PFSK-1 (cell line): ENCODE measurements at regions not wholly inside any gene's neighbourhood (a gene's known extent, or its start where the extent isn't known, plus 50 kb on each side); places are given as distances from the start of the nearest gene placed in this dataset.

Experiments used
- FOXP2 ChIP-seq: optimal IDR thresholded peaks from 2 replicates; pipeline ENCODE3; 2011; ENCODE audit warnings: borderline replicate concordance, control low read depth, inconsistent platforms; ENCODE audit not compliant: insufficient read depth; ENCODE audit errors: extremely low read length, extremely low read depth
- POLR2AphosphoS5 ChIP-seq: IDR thresholded peaks from 2 replicates; pipeline ENCODE4 v1.6.1; 2012; ENCODE audit warnings: low read depth, mild to moderate bottlenecking, control low read depth, low read length, moderate library complexity
- SIN3A ChIP-seq: IDR thresholded peaks from 2 replicates; pipeline ENCODE4 v1.6.1; 2012; ENCODE audit warnings: mild to moderate bottlenecking, low read length, moderate library complexity, borderline replicate concordance; ENCODE audit not compliant: insufficient read depth
- TAF1 ChIP-seq: IDR thresholded peaks from 2 replicates; pipeline ENCODE4 v1.6.1; 2012; ENCODE audit warnings: low read length, control low read depth, borderline replicate concordance; ENCODE audit not compliant: insufficient read depth
- TF ChIP-seq, protein P1 (sequence below), 2 experiments: IDR thresholded peaks; 2 replicates each; pipeline versions ENCODE4 v1.6.1 to v1.8.0; 2011 to 2012; ENCODE audit warnings: low read depth in 2 of 2, low read length in 2 of 2, control low read depth in 1 of 2, inconsistent platforms in 1 of 2, mild to moderate bottlenecking in 1 of 2, moderate library complexity in 1 of 2; ENCODE audit not compliant: insufficient read depth in 1 of 2

DNA sequence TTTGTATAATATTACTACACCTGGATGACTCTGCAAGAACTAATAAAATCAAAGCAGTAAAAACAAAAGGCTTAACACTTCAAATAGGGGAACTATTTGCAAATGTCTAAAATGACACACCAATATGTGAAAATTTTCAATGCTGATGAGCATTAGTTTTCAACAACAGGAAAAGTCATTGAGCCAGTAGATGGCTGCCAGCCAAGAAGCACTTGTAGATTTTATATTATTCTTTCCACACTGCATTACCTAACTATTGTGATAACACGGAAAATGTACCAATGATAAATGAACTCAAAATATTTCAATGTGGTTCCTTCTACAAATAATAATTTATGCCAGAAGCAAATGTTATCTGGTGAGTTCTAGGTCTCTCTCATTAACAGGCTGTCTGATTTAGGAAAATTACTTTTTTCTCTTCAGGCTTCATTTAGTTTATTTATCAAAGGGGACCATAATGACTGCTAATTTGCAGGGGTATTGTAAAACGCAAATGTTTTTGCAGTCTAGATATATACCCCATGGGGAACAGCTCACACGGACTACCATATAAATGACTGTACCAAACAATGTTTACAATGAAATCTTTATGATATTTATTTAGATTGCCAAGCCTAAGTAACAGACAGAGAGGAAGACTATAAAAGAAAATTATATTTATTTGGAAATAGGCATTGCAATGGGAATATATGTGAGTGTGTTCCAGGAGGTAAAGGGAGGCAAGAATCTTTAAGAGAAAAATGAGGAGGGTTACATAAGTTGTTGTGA is 407.8 kb downstream of the LIG4 start:
- TF ChIP-seq FOXP2 (no peak), SIN3A (no peak), TAF1 (no peak), POLR2AphosphoS5 (no peak)
- TF ChIP-seq, protein P1, sequence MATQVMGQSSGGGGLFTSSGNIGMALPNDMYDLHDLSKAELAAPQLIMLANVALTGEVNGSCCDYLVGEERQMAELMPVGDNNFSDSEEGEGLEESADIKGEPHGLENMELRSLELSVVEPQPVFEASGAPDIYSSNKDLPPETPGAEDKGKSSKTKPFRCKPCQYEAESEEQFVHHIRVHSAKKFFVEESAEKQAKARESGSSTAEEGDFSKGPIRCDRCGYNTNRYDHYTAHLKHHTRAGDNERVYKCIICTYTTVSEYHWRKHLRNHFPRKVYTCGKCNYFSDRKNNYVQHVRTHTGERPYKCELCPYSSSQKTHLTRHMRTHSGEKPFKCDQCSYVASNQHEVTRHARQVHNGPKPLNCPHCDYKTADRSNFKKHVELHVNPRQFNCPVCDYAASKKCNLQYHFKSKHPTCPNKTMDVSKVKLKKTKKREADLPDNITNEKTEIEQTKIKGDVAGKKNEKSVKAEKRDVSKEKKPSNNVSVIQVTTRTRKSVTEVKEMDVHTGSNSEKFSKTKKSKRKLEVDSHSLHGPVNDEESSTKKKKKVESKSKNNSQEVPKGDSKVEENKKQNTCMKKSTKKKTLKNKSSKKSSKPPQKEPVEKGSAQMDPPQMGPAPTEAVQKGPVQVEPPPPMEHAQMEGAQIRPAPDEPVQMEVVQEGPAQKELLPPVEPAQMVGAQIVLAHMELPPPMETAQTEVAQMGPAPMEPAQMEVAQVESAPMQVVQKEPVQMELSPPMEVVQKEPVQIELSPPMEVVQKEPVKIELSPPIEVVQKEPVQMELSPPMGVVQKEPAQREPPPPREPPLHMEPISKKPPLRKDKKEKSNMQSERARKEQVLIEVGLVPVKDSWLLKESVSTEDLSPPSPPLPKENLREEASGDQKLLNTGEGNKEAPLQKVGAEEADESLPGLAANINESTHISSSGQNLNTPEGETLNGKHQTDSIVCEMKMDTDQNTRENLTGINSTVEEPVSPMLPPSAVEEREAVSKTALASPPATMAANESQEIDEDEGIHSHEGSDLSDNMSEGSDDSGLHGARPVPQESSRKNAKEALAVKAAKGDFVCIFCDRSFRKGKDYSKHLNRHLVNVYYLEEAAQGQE (IDR thresholded peaks at IDR 0.05; ENCODE audit: insufficient read depth in 1 of 2, low read depth in 2 of 2, low read length in 2 of 2) = no peak

DNA sequence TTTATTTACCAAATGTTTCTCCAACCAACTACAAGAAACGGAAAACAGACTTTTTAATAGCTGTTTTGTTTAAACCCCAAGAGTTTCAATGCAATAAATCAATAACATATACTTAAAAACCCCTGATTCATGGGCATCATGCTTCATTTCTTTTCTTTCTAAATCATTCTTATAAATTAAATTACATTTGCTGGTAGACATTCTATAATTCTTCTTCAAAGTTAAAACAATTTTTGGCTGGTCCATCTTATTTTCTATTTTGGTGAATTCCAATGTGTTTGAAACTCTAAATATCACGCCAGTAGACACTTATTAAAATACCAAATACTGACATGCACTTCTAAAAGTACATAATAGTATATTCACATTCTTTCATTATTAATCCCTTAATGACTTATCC is 408.6 kb downstream of the LIG4 start:
- TF ChIP-seq POLR2AphosphoS5 = no peak
- TF ChIP-seq, protein P1 (IDR thresholded peaks at IDR 0.05; ENCODE audit: insufficient read depth in 1 of 2, low read depth in 2 of 2, low read length in 2 of 2) = no peak
- no peak for TF ChIP-seq FOXP2
- no peak for TF ChIP-seq SIN3A
- TF ChIP-seq TAF1 = no peak

DNA sequence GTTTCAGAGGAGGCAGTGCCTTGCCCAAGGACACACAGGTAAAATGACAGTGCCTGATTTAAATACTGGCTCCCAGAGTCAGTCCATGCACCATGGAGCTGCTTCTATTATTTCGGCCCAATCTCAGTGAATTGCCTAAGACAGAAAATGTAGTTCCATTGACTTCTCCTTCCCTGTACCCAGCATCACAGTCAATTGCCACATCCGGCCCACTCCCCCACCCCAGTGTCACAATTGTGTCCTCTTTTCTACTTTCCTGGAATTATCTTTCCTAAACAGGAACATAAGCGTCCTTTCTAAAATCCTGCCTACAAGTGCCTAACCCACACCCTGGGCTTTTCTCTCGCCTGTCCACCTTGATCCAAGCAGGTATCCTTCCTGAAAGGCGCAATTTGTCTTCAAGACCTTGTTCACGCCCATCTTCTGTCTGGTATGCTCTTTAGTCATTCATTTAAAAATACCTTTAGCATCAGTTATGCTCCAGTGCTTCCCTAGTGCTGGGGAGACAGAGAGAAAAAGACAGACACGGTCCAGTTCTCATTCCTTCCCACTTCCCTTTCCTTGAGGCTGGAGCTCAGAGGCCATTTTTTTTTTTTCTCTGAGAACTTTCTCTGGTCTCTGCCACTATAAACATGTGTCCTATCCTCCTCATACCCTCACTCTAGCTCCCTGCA is 411.4 kb downstream of the LIG4 start:
- TF ChIP-seq, protein P1 (IDR thresholded peaks at IDR 0.05; ENCODE audit: insufficient read depth in 1 of 2, low read depth in 2 of 2, low read length in 2 of 2) = no peak
- TF ChIP-seq POLR2AphosphoS5 (no peak), FOXP2 (no peak), SIN3A (no peak), TAF1 (no peak)

DNA sequence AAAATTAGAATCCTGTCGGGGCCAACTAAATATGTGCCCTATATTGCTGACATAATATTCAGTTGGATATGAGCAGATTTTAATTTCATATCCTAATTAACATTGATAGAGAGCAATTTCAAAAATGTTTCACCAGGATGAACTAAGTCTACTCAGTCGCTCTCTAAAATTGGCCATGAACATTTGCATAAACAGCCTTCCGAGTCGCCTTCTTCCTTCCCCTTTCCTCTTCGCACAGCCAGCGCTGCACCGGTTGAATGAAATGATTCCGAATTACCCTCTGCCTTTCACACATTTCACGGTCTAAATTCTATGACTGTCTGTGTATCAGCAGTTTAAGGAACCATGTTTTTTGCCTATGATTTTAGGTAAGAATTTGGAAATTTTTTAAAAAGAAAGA is 413.7 kb downstream of the LIG4 start:
- TF ChIP-seq FOXP2 (no peak), SIN3A (no peak), TAF1 (no peak), POLR2AphosphoS5 (no peak)
- TF ChIP-seq, protein P1 (IDR thresholded peaks at IDR 0.05; ENCODE audit: insufficient read depth in 1 of 2, low read depth in 2 of 2, low read length in 2 of 2) = no peak
